ENCODE measurements at regions not wholly inside any gene's neighbourhood (a gene's known extent, or its start where the extent isn't known, plus 50 kb on each side); places are given as distances from the start of the nearest gene placed in this dataset.

GRCh38 chr6:22845467-22845866 lies 276.1 kb downstream of the HDGFL1 start:
- H3K4me1 ChIP-seq, result no peaks in the 10 kb centered on the region
- H3K36me3 ChIP-seq, result no peaks in the 10 kb centered on the region
- no peaks in the 10 kb centered on the region for H3K27me3 ChIP-seq
- intact Hi-C loops (cut with DNase I; ENCODE audit: low total_unique reads), result no loop called here
- no peak for TF ChIP-seq POLR2A (IDR thresholded peaks at IDR 0.05)
- no peak for TF ChIP-seq CTCF (IDR thresholded peaks at IDR 0.05)
- no peak for TF ChIP-seq POLR2AphosphoS5 (IDR thresholded peaks at IDR 0.05)
- no peak for TF ChIP-seq EP300 (IDR thresholded peaks at IDR 0.05)
- H3K4me3 ChIP-seq, result no peak overlapping the region
- DNase-seq, result no peak
- H3K9me3 ChIP-seq, result no peaks in the 10 kb centered on the region
- H3K27ac ChIP-seq, result no peak overlapping the region

GRCh38 chr6:22848121-22848520 lies 278.8 kb downstream of the HDGFL1 start:
- TF ChIP-seq EP300 (IDR thresholded peaks at IDR 0.05) (no peak), CTCF (IDR thresholded peaks at IDR 0.05) (no peak), POLR2A (IDR thresholded peaks at IDR 0.05) (no peak), POLR2AphosphoS5 (IDR thresholded peaks at IDR 0.05) (no peak)
- H3K9me3 ChIP-seq, result no peaks in the 10 kb centered on the region
- DNase-seq, result no peak
- 60 to 75% (median 72%) methylated on average over 2 of the region's 2 CpGs for WGBS, 5 donors
- no peak overlapping the region for H3K27ac ChIP-seq
- no peaks in the 10 kb centered on the region for H3K27me3 ChIP-seq
- H3K4me3 ChIP-seq, result no peak overlapping the region
- H3K36me3 ChIP-seq, result no peaks in the 10 kb centered on the region
- H3K4me1 ChIP-seq, result no peaks in the 10 kb centered on the region
- intact Hi-C loops (cut with DNase I; ENCODE audit: low total_unique reads), result no loop called here

- no peaks in the 10 kb centered on the region for H3K27me3 ChIP-seq
- no peaks in the 10 kb centered on the region for H3K36me3 ChIP-seq
- H3K4me3 ChIP-seq, result no peak overlapping the region
- H3K9me3 ChIP-seq, result no peaks in the 10 kb centered on the region
- H3K4me1 ChIP-seq, result no peaks in the 10 kb centered on the region
- no peak for DNase-seq
- intact Hi-C loops (cut with DNase I; ENCODE audit: low total_unique reads), result no loop called here
- H3K27ac ChIP-seq, result no peak overlapping the region
- TF ChIP-seq EP300 (IDR thresholded peaks at IDR 0.05), result no peak
- no peak for TF ChIP-seq POLR2AphosphoS5 (IDR thresholded peaks at IDR 0.05)
- TF ChIP-seq CTCF (IDR thresholded peaks at IDR 0.05), result no peak
- TF ChIP-seq POLR2A (IDR thresholded peaks at IDR 0.05), result no peak
These were observed 280.6 kb downstream of the HDGFL1 start for GRCh38 chr6:22849921-22850320.

- H3K4me1 ChIP-seq, result no peaks in the 10 kb centered on the region
- no peaks in the 10 kb centered on the region for H3K36me3 ChIP-seq
- intact Hi-C loops (cut with DNase I; ENCODE audit: low total_unique reads), result no loop called here
- 73 to 85% (median 77%) methylated on average over 4 of the region's 4 CpGs for WGBS, 5 donors
- DNase-seq, result no peak
- H3K9me3 ChIP-seq, result no peaks in the 10 kb centered on the region
- no peaks in the 10 kb centered on the region for H3K27me3 ChIP-seq
- TF ChIP-seq POLR2A (IDR thresholded peaks at IDR 0.05), result no peak
- TF ChIP-seq POLR2AphosphoS5 (IDR thresholded peaks at IDR 0.05), result no peak
- no peak for TF ChIP-seq EP300 (IDR thresholded peaks at IDR 0.05)
- no peak for TF ChIP-seq CTCF (IDR thresholded peaks at IDR 0.05)
- no peak overlapping the region for H3K27ac ChIP-seq
- H3K4me3 ChIP-seq, result no peak overlapping the region
These were observed 282.7 kb downstream of the HDGFL1 start for GRCh38 chr6:22852101-22852500.

All from stomach (tissue), 8 donors.